ENCODE measurements at regions not wholly inside any gene's neighbourhood (a gene's known extent, or its start where the extent isn't known, plus 50 kb on each side); places are given as distances from the start of the nearest gene placed in this dataset.

- no peak for TF ChIP-seq EP300 (IDR thresholded peaks at IDR 0.05; ENCODE audit: borderline replicate concordance)
- TF ChIP-seq REST (IDR thresholded peaks at IDR 0.05; ENCODE audit: low read depth): no peak
- TF ChIP-seq TEAD4 (IDR thresholded peaks at IDR 0.05): no peak
- no peak for TF ChIP-seq FOXM1 (IDR thresholded peaks at IDR 0.05; ENCODE audit: borderline replicate concordance, low read depth)
- no peak for TF ChIP-seq USF1 (IDR thresholded peaks at IDR 0.05)
- no peak for TF ChIP-seq YY1 (IDR thresholded peaks at IDR 0.05; ENCODE audit: low read depth)
- no peak for TF ChIP-seq CREB1 (IDR thresholded peaks at IDR 0.05; ENCODE audit: low read depth)
- TF ChIP-seq EGR1 (IDR thresholded peaks at IDR 0.05): no peak
- no peak for TF ChIP-seq CEBPB (IDR thresholded peaks at IDR 0.05)
- TF ChIP-seq RAD21 (IDR thresholded peaks at IDR 0.05; ENCODE audit: low read depth): no peak
- TF ChIP-seq TAF1 (IDR thresholded peaks at IDR 0.05; ENCODE audit: low read depth): no peak
- TF ChIP-seq MAX (IDR thresholded peaks at IDR 0.05): no peak
These were observed 112.2 kb upstream of the SULF2 start for GRCh38 chr20:47897461-47897860.

- TF ChIP-seq NFIC (IDR thresholded peaks at IDR 0.05) (no peak), TAF1 (IDR thresholded peaks at IDR 0.05; ENCODE audit: low read depth) (no peak), ZBTB7A (IDR thresholded peaks at IDR 0.05; ENCODE audit: low read depth) (no peak), RAD21 (IDR thresholded peaks at IDR 0.05; ENCODE audit: low read depth) (no peak), REST (IDR thresholded peaks at IDR 0.05; ENCODE audit: low read depth) (no peak), EP300 (IDR thresholded peaks at IDR 0.05; ENCODE audit: borderline replicate concordance) (no peak), EGR1 (IDR thresholded peaks at IDR 0.05) (no peak), FOXM1 (IDR thresholded peaks at IDR 0.05; ENCODE audit: borderline replicate concordance, low read depth) (no peak), CREB1 (IDR thresholded peaks at IDR 0.05; ENCODE audit: low read depth) (no peak), CEBPB (IDR thresholded peaks at IDR 0.05) (no peak), YY1 (IDR thresholded peaks at IDR 0.05; ENCODE audit: low read depth) (no peak), TCF12 (IDR thresholded peaks at IDR 0.05; ENCODE audit: low read depth) (no peak), USF1 (IDR thresholded peaks at IDR 0.05) (no peak), TEAD4 (IDR thresholded peaks at IDR 0.05) (no peak), MAX (IDR thresholded peaks at IDR 0.05) (no peak)
These were observed 103.1 kb upstream of the SULF2 start for GRCh38 chr20:47888351-47888750.

- TF ChIP-seq CEBPB (IDR thresholded peaks at IDR 0.05) (no peak), MAX (IDR thresholded peaks at IDR 0.05) (no peak), RAD21 (IDR thresholded peaks at IDR 0.05; ENCODE audit: low read depth) (no peak), CREB1 (IDR thresholded peaks at IDR 0.05; ENCODE audit: low read depth) (no peak), REST (IDR thresholded peaks at IDR 0.05; ENCODE audit: low read depth) (no peak), NFIC (IDR thresholded peaks at IDR 0.05) (no peak), ZBTB7A (IDR thresholded peaks at IDR 0.05; ENCODE audit: low read depth) (no peak), EP300 (IDR thresholded peaks at IDR 0.05; ENCODE audit: borderline replicate concordance) (no peak), TAF1 (IDR thresholded peaks at IDR 0.05; ENCODE audit: low read depth) (no peak), EGR1 (IDR thresholded peaks at IDR 0.05) (no peak), YY1 (IDR thresholded peaks at IDR 0.05; ENCODE audit: low read depth) (no peak), USF1 (IDR thresholded peaks at IDR 0.05) (no peak), FOXM1 (IDR thresholded peaks at IDR 0.05; ENCODE audit: borderline replicate concordance, low read depth) (no peak), TCF12 (IDR thresholded peaks at IDR 0.05; ENCODE audit: low read depth) (no peak), TEAD4 (IDR thresholded peaks at IDR 0.05) (no peak)
These were observed 102.3 kb upstream of the SULF2 start for GRCh38 chr20:47887477-47888080.

Data from Ishikawa (cell line).